Chondrocyte (in vitro differentiated cells): ENCODE measurements at regions not wholly inside any gene's neighbourhood (a gene's known extent, or its start where the extent isn't known, plus 50 kb on each side); places are given as distances from the start of the nearest gene placed in this dataset.

Source experiments
- DNase-seq: peaks from one replicate; pipeline ENCODE4 v3.0.0; 2021; ENCODE audit warnings: mixed read lengths, low spot score
- H3K27ac Mint-ChIP-seq: one replicate; pipeline ENCODE4 v1.8.0; 2021; ENCODE audit warnings: mild to moderate bottlenecking, moderate library complexity, mixed read lengths; ENCODE audit not compliant: unreplicated experiment
- H3K27me3 Mint-ChIP-seq: 2 replicates; pipeline ENCODE4 v1.8.0; 2021; ENCODE audit warnings: low read depth, mixed read lengths
- H3K36me3 Mint-ChIP-seq: 2 replicates; pipeline ENCODE4 v1.8.0; 2021; ENCODE audit warnings: low read depth, mixed read lengths
- H3K4me1 Mint-ChIP-seq: 2 replicates; pipeline ENCODE4 v1.8.0; 2021; ENCODE audit warnings: low read depth, mild to moderate bottlenecking, mixed read lengths
- H3K4me3 Mint-ChIP-seq: one replicate; pipeline ENCODE4 v1.8.0; 2021; ENCODE audit warnings: mild to moderate bottlenecking, moderate library complexity, mixed read lengths; ENCODE audit not compliant: unreplicated experiment
- H3K9me3 Mint-ChIP-seq: 2 replicates; pipeline ENCODE4 v1.8.0; 2021; ENCODE audit warnings: low read depth, mixed read lengths
- TF ChIP-seq, protein P1 (sequence below): fragments of 200-600 bp; sonication (generic); IDR thresholded peaks from 2 replicates; pipeline ENCODE4 v1.5.0; 2021; ENCODE audit warnings: antibody characterized with exemption, mild to moderate bottlenecking, moderate library complexity

DNA sequence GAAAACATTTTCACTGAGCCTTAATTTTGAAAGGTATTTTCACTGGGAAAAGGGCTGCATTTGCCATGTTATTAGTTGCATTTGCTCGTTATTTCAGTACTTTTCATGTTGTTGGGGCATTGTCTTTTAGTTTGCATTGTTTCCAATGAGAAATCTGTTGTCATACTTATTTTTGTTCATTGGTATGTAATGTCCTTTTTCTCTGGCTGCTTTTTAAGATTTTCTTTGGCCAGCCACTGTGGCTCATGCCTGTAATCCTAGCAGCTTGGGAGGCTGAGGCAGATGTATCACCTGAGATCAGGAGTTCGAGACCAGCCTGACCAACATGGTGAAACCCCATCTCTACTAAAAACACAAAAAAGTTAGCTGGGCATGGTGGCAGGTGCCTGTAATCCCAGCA is 379.9 kb downstream of the SAMD5 start:
- peaks cover 14% of the 10 kb centered on the region for H3K4me1 Mint-ChIP-seq
- H3K36me3 Mint-ChIP-seq, result peaks cover 2% of the 10 kb centered on the region
- no peaks in the 10 kb centered on the region for H3K27me3 Mint-ChIP-seq
- peaks cover 17% of the 10 kb centered on the region for H3K9me3 Mint-ChIP-seq
- TF ChIP-seq, protein P1, sequence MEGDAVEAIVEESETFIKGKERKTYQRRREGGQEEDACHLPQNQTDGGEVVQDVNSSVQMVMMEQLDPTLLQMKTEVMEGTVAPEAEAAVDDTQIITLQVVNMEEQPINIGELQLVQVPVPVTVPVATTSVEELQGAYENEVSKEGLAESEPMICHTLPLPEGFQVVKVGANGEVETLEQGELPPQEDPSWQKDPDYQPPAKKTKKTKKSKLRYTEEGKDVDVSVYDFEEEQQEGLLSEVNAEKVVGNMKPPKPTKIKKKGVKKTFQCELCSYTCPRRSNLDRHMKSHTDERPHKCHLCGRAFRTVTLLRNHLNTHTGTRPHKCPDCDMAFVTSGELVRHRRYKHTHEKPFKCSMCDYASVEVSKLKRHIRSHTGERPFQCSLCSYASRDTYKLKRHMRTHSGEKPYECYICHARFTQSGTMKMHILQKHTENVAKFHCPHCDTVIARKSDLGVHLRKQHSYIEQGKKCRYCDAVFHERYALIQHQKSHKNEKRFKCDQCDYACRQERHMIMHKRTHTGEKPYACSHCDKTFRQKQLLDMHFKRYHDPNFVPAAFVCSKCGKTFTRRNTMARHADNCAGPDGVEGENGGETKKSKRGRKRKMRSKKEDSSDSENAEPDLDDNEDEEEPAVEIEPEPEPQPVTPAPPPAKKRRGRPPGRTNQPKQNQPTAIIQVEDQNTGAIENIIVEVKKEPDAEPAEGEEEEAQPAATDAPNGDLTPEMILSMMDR, result no peak
- no peak overlapping the region for H3K27ac Mint-ChIP-seq
- DNase-seq, result no peak
- no peak overlapping the region for H3K4me3 Mint-ChIP-seq

DNA sequence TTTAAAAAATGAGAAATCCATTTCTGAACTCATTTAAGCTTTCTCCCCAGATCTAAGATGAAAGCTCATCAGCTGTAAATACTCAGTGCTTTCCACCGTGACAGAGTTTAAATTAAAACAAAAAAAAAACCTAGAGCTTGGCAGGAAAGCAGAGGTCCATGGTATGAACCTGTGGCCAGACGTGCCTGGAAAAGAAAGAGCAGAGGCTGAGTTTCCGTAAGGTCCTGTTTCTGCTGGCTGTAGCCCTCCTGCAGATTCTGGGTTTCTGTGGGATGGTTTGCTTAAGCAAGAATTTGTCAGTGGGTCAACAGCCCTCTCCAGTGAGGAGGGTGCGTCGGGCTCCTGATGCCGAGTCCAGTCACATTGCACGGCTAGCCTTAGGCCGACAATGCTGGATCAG is 383.2 kb downstream of the SAMD5 start:
- Mint-ChIP-seq H3K4me3 (no peak overlapping the region), H3K4me1 (peaks cover 14% of the 10 kb centered on the region), H3K27me3 (no peaks in the 10 kb centered on the region), H3K36me3 (peaks cover 2% of the 10 kb centered on the region), H3K27ac (no peak overlapping the region), H3K9me3 (peaks cover 17% of the 10 kb centered on the region)
- no peak for DNase-seq
- TF ChIP-seq, protein P1, result no peak

DNA sequence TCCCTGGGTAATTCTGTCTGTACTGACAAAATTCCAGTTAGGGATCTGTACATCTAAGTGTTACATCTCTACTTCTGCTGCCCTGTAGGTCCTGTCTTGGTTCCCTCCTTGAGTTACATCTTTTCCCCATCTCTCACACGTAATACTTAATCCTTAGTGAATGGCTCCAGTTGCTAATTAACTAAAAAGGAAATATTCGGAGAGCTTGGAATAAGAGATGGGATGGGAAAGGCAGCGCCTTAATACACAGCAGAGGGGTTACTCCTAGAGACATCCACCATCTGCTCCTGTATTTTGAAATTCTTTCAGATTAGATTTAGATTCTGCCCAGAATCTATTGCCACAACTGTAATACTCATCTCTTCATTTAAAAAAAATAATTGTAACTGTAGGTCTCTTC is 384.0 kb downstream of the SAMD5 start:
- H3K9me3 Mint-ChIP-seq, result peaks cover 11% of the 10 kb centered on the region
- no peak overlapping the region for H3K4me3 Mint-ChIP-seq
- H3K27ac Mint-ChIP-seq, result no peak overlapping the region
- peaks cover 2% of the 10 kb centered on the region for H3K36me3 Mint-ChIP-seq
- peaks cover 14% of the 10 kb centered on the region for H3K4me1 Mint-ChIP-seq
- TF ChIP-seq, protein P1, result no peak
- no peaks in the 10 kb centered on the region for H3K27me3 Mint-ChIP-seq
- no peak for DNase-seq

DNA sequence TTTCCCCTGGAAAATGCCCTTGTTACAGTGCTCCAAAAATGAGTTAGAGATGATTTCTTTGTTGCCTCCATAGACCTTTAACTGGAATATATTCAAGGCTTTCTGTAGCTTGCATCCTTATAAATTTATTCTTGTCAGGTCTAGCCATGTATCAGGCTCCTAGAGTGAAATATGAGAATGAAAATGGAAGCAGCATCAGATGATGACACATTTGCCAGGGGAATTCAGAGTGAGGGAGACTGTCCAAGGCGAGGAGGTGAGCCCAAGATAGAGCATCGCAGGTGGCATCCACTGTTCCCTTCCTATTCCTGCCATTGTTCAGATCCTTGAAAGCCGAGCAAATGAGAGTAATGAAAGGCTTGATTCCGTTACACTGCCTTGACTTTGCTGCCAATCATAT is 386.8 kb downstream of the SAMD5 start:
- Mint-ChIP-seq H3K27ac (no peak overlapping the region), H3K9me3 (no peaks in the 10 kb centered on the region), H3K4me1 (peaks cover 14% of the 10 kb centered on the region), H3K27me3 (no peaks in the 10 kb centered on the region), H3K36me3 (no peaks in the 10 kb centered on the region), H3K4me3 (no peak overlapping the region)
- TF ChIP-seq, protein P1, result no peak
- no peak for DNase-seq

DNA sequence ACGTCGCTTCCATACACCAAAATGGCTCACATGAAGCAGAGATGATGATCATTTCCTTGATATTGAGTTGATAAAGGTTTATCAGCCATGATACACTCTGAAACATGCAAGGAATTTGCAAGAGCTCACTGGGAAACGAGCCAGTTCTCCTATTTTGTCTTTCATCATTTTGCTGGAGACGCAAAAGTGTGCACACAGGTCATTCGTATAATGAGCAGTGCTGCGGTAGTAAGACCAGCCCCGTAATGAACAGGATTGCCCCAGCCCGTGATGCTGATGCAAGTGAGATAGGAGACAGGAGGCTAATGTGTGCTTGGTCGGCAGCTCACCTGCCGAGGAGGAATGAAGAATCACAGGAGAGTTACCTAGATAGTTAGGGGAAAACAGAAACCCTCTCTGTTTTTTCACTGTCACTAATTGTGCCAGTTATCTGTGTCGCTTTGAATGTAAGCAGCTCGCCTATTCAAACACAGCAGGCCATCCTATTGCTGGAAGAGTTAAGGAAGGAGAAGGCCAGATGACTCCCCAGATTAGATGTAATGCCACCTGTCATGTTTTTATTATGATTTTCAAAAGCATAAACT is 391.8 kb downstream of the SAMD5 start:
- TF ChIP-seq, protein P1, result no peak
- Mint-ChIP-seq H3K27me3 (no peaks in the 10 kb centered on the region), H3K4me1 (peaks cover 4% of the 10 kb centered on the region), H3K9me3 (no peaks in the 10 kb centered on the region), H3K27ac (no peak overlapping the region), H3K4me3 (no peak overlapping the region), H3K36me3 (no peaks in the 10 kb centered on the region)
- no peak for DNase-seq
